PC-3 (cell line): ENCODE measurements at regions not wholly inside any gene's neighbourhood (a gene's known extent, or its start where the extent isn't known, plus 50 kb on each side); places are given as distances from the start of the nearest gene placed in this dataset.

Source experiments
- ATAC-seq: fragments of 200-7000 bp; cut with Tn5 transposase; 2 replicates; pipeline ENCODE4 v1.9.1; 2020; ENCODE audit warnings: mild to moderate bottlenecking, moderate library complexity
- BruUV-seq: library from RNA; stranded (reverse); fragments of 400-500 nt; replicated peaks from 2 replicates; lab custom pipeline; 2021; lab: Mats Ljungman, UMichigan
- CTCF ChIA-PET: fragments of 300-600 bp; sonication (Branson Sonifier 250); formaldehyde crosslinking; loops from one replicate; lab custom pipeline; 2022; ENCODE audit warnings: antibody characterized with exemption; lab: Charles Lee
- POLR2A ChIA-PET: fragments of 300-600 bp; sonication (Branson Sonifier 250); formaldehyde crosslinking; loops from one replicate; lab custom pipeline; 2022; ENCODE audit warnings: antibody characterized with exemption; ENCODE audit not compliant: unreplicated experiment; lab: Charles Lee
- DNase-seq: peaks from one replicate; pipeline ENCODE4 v3.0.0-alpha.2; 2015
- H2AFZ ChIP-seq: fragments of 300-600 bp; sonication (generic); 2 replicates; pipeline ENCODE4 v1.6.0; 2016; ENCODE audit warnings: antibody characterized with exemption, low read length
- H3F3A ChIP-seq: fragments of 300-600 bp; sonication (generic); one replicate; pipeline ENCODE4 v1.6.0; 2017; ENCODE audit warnings: antibody characterized with exemption, low read length, control low read depth, mild to moderate bottlenecking; ENCODE audit not compliant: unreplicated experiment
- H3K27ac ChIP-seq: fragments of 300-600 bp; sonication (generic); 2 replicates; pipeline ENCODE4 v1.5.1; 2016; ENCODE audit warnings: mild to moderate bottlenecking, low read length
- H3K27me3 ChIP-seq: fragments of 300-600 bp; sonication (generic); 2 replicates; pipeline ENCODE4 v1.6.1; 2016; ENCODE audit warnings: low read length, mixed read lengths
- H3K36me3 ChIP-seq: fragments of 300-600 bp; sonication (generic); 2 replicates; pipeline ENCODE4 v1.6.1; 2016; ENCODE audit warnings: low read depth, mixed run types, low read length, mixed read lengths
- H3K4me1 ChIP-seq: fragments of 300-600 bp; sonication (generic); 2 replicates; pipeline ENCODE4 v1.5.1; 2016; ENCODE audit warnings: low read length; ENCODE audit not compliant: insufficient read depth
- H3K4me2 ChIP-seq: fragments of 300-600 bp; sonication (generic); 2 replicates; pipeline ENCODE4 v1.6.0; 2016; ENCODE audit warnings: low read length
- H3K4me3 ChIP-seq: fragments of 300-600 bp; sonication (generic); 2 replicates; pipeline ENCODE4 v1.5.1; 2016; ENCODE audit warnings: mild to moderate bottlenecking, low read length, mixed read lengths
- H3K79me2 ChIP-seq: fragments of 300-600 bp; sonication (generic); 2 replicates; pipeline ENCODE4 v1.6.1; 2017; ENCODE audit warnings: low read length, mixed read lengths
- H3K9ac ChIP-seq: fragments of 300-600 bp; sonication (generic); 2 replicates; pipeline ENCODE4 v1.6.0; 2016; ENCODE audit warnings: mild to moderate bottlenecking, low read length
- H3K9me2 ChIP-seq: fragments of 300-600 bp; sonication (generic); replicated peaks from 2 replicates; pipeline ENCODE4 v1.6.1; 2016; ENCODE audit warnings: mixed run types, low read length, mixed read lengths
- H3K9me3 ChIP-seq: fragments of 300-600 bp; sonication (generic); 2 replicates; pipeline ENCODE4 v1.6.1; 2016; ENCODE audit warnings: low read length, mixed read lengths
- H4K20me1 ChIP-seq: fragments of 300-600 bp; sonication (generic); 2 replicates; pipeline ENCODE4 v1.6.1; 2016; ENCODE audit warnings: low read length, mixed read lengths
- CTCF ChIP-seq: fragments of 300-600 bp; sonication (generic); conservative IDR thresholded peaks from 2 replicates; pipeline ENCODE4 v1.5.1; 2017; ENCODE audit warnings: antibody characterized with exemption, low read depth, mild to moderate bottlenecking, low read length
- EZH2 ChIP-seq: fragments of 300-600 bp; sonication (generic); IDR thresholded peaks from one replicate; pipeline ENCODE4 v1.6.1; 2017; ENCODE audit warnings: antibody characterized with exemption, mild to moderate bottlenecking, low read length; ENCODE audit not compliant: unreplicated experiment
- EZH2phosphoT487 ChIP-seq: fragments of 300-600 bp; sonication (generic); IDR thresholded peaks from 2 replicates; pipeline ENCODE4 v1.6.1; 2018; ENCODE audit warnings: mild to moderate bottlenecking, antibody characterized with exemption, low read length, borderline replicate concordance
- intact Hi-C: fragments of 100-400 bp; cut with micrococcal nuclease; formaldehyde crosslinking; loops from 2 replicates; pipeline ENCODE4 v1.9.0; 2023

DNA sequence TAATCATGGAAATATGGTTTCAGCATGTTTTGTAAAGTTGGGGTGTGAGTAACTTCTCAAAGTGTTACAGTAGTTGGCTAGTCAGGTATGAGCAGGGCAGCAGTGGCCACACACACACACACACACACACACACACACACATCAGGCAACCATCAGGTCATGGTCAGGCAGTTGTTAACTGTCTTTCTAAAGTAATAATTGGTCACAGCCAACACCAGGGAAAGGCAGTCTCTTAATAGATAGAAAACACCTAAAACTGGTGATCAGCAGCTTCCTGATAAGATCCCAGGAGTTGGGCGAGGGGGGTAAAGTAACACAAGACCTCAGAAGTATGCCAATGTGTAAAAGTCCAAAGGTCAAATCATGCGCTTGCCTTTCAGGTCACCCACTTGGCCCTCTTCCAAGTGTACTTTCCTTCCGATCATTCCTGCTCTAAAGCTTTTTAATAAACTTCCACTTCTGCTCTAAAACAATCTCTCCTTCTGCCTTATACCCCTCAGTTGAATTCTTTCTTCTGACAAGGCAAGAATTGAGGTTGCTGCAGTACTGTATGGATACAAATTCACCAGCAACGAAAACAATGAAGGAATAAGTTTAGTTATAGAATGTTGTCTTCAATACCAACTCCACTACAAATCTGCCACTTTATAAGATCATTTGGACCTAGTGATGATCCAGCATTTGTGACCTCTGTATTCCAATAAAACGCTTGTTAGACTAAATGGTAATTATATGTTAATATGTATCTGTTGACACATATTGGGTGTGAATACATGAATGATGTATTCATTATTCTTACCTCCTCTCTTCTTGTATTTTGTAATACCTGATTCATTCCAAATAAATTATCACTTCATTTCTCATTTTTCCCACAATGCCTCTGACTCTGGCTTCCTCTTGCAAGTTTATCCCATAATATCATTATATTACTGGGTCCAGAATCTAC is 254.3 kb downstream of the METTL4 start:
- ChIA-PET CTCF (no interaction called here), POLR2A (no interaction called here)
- H3K4me1 ChIP-seq, result no peaks in the 10 kb centered on the region
- H3K4me3 ChIP-seq, result no peak overlapping the region
- H3K27me3 ChIP-seq, result no peaks in the 10 kb centered on the region
- H3K9ac ChIP-seq, result no peak overlapping the region
- no peak overlapping the region for H3K27ac ChIP-seq
- H3K9me2 ChIP-seq, result no peaks in the 10 kb centered on the region
- TF ChIP-seq EZH2 (no peak), EZH2phosphoT487 (no peak), CTCF (no peak)
- no peak overlapping the region for H2AFZ ChIP-seq
- H3K79me2 ChIP-seq, result no peaks in the 10 kb centered on the region
- H4K20me1 ChIP-seq, result no peaks in the 10 kb centered on the region
- DNase-seq (no peak), ATAC-seq (no peak)
- BruUV-seq, result no TSS peak
- H3K4me2 ChIP-seq, result no peak overlapping the region
- H3K36me3 ChIP-seq, result no peaks in the 10 kb centered on the region
- H3K9me3 ChIP-seq, result no peaks in the 10 kb centered on the region
- intact Hi-C loops, result no loop called here
- H3F3A ChIP-seq, result no peaks in the 10 kb centered on the region

DNA sequence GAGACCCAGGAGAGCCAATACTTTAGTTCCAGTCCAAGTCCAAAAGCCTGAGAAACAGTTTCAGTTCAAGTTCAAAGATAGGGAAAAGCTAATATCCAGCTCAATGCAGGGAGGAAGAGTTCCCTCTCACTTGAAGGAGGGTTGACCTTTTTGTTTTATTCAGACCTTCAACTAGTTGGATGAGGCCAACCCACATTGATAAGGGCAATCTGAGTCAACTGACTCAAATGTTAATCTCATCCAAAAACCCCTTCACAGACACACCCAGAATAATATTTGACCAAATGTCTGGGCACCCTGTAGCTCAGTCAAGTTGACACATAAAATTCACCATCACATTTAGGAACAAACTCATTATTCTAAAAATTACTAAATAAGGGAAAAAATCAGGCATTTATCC is 246.8 kb downstream of the METTL4 start:
- ChIA-PET CTCF (no interaction called here), POLR2A (no interaction called here)
- no peaks in the 10 kb centered on the region for H3K4me1 ChIP-seq
- no peak overlapping the region for H3K27ac ChIP-seq
- no peaks in the 10 kb centered on the region for H3K27me3 ChIP-seq
- no TSS peak for BruUV-seq
- H3K36me3 ChIP-seq, result no peaks in the 10 kb centered on the region
- DNase-seq (no peak), ATAC-seq (no peak)
- H3K4me3 ChIP-seq, result no peak overlapping the region
- intact Hi-C loops, result no loop called here
- no peaks in the 10 kb centered on the region for H3K9me3 ChIP-seq
- no peaks in the 10 kb centered on the region for H3K79me2 ChIP-seq
- TF ChIP-seq EZH2phosphoT487, result no peak
- TF ChIP-seq EZH2, result no peak
- no peak for TF ChIP-seq CTCF
- H4K20me1 ChIP-seq, result no peaks in the 10 kb centered on the region
- no peak overlapping the region for H3K9ac ChIP-seq
- no peak overlapping the region for H2AFZ ChIP-seq
- no peaks in the 10 kb centered on the region for H3F3A ChIP-seq
- no peak overlapping the region for H3K4me2 ChIP-seq
- H3K9me2 ChIP-seq, result no peaks in the 10 kb centered on the region

DNA sequence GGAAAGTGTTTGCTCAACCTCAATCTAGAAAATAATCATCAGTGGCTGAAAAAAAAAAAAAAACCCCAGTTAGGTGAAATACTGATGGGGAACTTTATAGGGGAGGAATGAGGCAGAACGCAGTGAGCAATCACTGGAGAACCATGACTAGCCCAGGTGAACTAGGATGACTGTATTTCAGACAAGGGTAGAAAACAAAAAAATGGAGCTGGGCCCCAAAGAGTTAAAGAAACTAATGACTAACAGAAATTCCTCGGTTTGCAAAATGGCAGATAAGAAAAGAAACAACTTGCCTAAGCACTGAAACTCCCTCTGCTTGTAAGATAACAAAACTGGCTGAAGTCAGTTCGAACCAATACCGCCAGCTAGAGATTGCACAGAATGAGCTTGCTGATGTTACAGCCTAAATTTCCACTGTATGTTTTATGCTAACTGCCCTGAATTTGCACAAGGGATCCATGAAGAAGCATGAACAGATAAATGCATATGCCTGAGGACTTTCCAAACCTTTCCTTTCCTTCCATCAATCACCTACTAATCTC is 245.9 kb downstream of the METTL4 start:
- Histone ChIP-seq H3K4me1 (no peaks in the 10 kb centered on the region), H3K9me2 (no peaks in the 10 kb centered on the region), H3K9ac (no peak overlapping the region), H3F3A (no peaks in the 10 kb centered on the region), H3K27ac (no peak overlapping the region), H3K36me3 (no peaks in the 10 kb centered on the region), H3K4me3 (no peak overlapping the region), H3K27me3 (no peaks in the 10 kb centered on the region), H3K4me2 (no peak overlapping the region), H4K20me1 (no peaks in the 10 kb centered on the region), H2AFZ (no peak overlapping the region), H3K9me3 (no peaks in the 10 kb centered on the region), H3K79me2 (no peaks in the 10 kb centered on the region)
- BruUV-seq, result no TSS peak
- ChIA-PET CTCF (interaction anchor here (0.7 kb wide), 1 partner anchor 359 kb away, joined by 3 read pairs; no protein-coding TSS in a partner anchor), POLR2A (no interaction called here)
- intact Hi-C loops, result no loop called here
- TF ChIP-seq EZH2 (no peak), EZH2phosphoT487 (no peak), CTCF (no peak)
- ATAC-seq (no peak), DNase-seq (no peak)
